Retina (tissue), 1 donor: ENCODE measurements at regions not wholly inside any gene's neighbourhood (a gene's known extent, or its start where the extent isn't known, plus 50 kb on each side); places are given as distances from the start of the nearest gene placed in this dataset.

ENCODE experiments used
- DNase-seq: peaks from one replicate; pipeline ENCODE4 v3.0.0-alpha.2; 2016

- DNase-seq = no peak
Observed at GRCh38 chr10:129365767-129366402, 101.2 kb upstream of the MGMT start.

- DNase-seq = no peak
Observed at GRCh38 chr10:129366450-129366849, 100.6 kb upstream of the MGMT start.

- DNase-seq = peak; percentile 55
Observed at GRCh38 chr10:129369566-129369965, 97.5 kb upstream of the MGMT start.

- DNase-seq = no peak
Observed at GRCh38 chr10:129371541-129371940, 95.5 kb upstream of the MGMT start.

- DNase-seq = no peak
Observed at GRCh38 chr10:129372172-129372571, 94.9 kb upstream of the MGMT start.

- no peak for DNase-seq
Observed at GRCh38 chr10:129373231-129373630, 93.8 kb upstream of the MGMT start.

- no peak for DNase-seq
Observed at GRCh38 chr10:129373718-129374117, 93.3 kb upstream of the MGMT start.

- no peak for DNase-seq
Observed at GRCh38 chr10:129375171-129375570, 91.9 kb upstream of the MGMT start.

- no peak for DNase-seq
Observed at GRCh38 chr10:129375912-129376311, 91.1 kb upstream of the MGMT start.

- no peak for DNase-seq
Observed at GRCh38 chr10:129380279-129380678, 86.8 kb upstream of the MGMT start.

GRCh38 chr10:129381741-129382140 is 85.3 kb upstream of the MGMT start:
- no peak for DNase-seq

GRCh38 chr10:129382401-129382800 is 84.6 kb upstream of the MGMT start:
- DNase-seq = no peak

- DNase-seq = no peak
Observed at GRCh38 chr10:129383651-129384050, 83.4 kb upstream of the MGMT start.

GRCh38 chr10:129385600-129385999 is 81.4 kb upstream of the MGMT start:
- no peak for DNase-seq

GRCh38 chr10:129386415-129387257 is 80.4 kb upstream of the MGMT start:
- no peak for DNase-seq

- DNase-seq = no peak
Observed at GRCh38 chr10:129387258-129387525, 79.8 kb upstream of the MGMT start.

- DNase-seq = no peak
Observed at GRCh38 chr10:129388435-129388834, 78.6 kb upstream of the MGMT start.

- no peak for DNase-seq
Observed at GRCh38 chr10:129389194-129389593, 77.8 kb upstream of the MGMT start.

- DNase-seq = no peak
Observed at GRCh38 chr10:129390147-129390546, 76.9 kb upstream of the MGMT start.

- DNase-seq = no peak
Observed at GRCh38 chr10:129390726-129391125, 76.3 kb upstream of the MGMT start.

- DNase-seq = no peak
Observed at GRCh38 chr10:129391464-129391863, 75.6 kb upstream of the MGMT start.

- peak; percentile 36 for DNase-seq
Observed at GRCh38 chr10:129392855-129393254, 74.2 kb upstream of the MGMT start.

- DNase-seq = peak; percentile 34
Observed at GRCh38 chr10:129393812-129394211, 73.2 kb upstream of the MGMT start.

GRCh38 chr10:129394518-129395328 is 72.3 kb upstream of the MGMT start:
- peak; percentile 47 for DNase-seq
